ENCODE measurements at regions not wholly inside any gene's neighbourhood (a gene's known extent, or its start where the extent isn't known, plus 50 kb on each side); places are given as distances from the start of the nearest gene placed in this dataset.

DNA sequence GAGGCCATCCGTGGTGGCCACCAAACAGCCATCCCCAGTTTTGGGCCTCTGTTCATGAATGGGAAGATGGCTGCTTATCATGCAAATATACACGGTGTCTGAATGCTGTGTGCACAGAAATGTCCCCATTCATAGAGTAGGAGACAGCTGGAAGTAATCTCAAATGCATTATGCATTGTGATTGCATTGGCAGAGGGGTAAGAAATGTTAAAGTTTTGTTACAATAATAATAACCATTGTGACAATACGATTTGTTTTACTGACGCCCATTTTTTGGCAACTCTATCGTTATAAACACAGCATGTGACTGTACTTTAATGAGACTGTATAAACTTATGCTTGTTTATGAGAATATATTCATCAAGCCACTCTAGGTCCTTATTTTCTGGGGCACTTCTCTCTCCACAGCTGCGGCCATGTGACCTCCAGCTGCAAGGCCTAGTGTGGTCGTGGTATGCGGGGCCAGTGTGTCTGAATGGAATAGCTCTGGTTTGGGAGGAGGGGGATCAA is 474.3 kb downstream of the VRK1 start:
- no peak overlapping the region for H2AK5ac ChIP-seq (ENCODE audit: low read depth, low read length)
- H2BK20ac ChIP-seq (ENCODE audit: low read depth, low read length): no peak overlapping the region
- no peak for ATAC-seq (ENCODE audit: low read depth)
- in situ Hi-C loops (cut with MboI; ENCODE audit: low sequenced_read_pairs) (no loop called here), intact Hi-C loops (cut with micrococcal nuclease) (no loop called here), dilution Hi-C loops (cut with HindIII; ENCODE audit: low sequenced_read_pairs, unreplicated experiment) (no loop called here)
- no peak overlapping the region for H3K4me3 ChIP-seq (ENCODE audit: insufficient read depth, low read depth, low read length)
- H2BK15ac ChIP-seq (ENCODE audit: low read depth, low read length): no peak overlapping the region
- no peak overlapping the region for H2BK120ac ChIP-seq (ENCODE audit: low read depth, low read length)
- H3K9me3 ChIP-seq (ENCODE audit: control insufficient read depth, insufficient read depth, low read length): peaks cover 28% of the 10 kb centered on the region
- no peak for DNase-seq
- no peaks in the 10 kb centered on the region for H3K27me3 ChIP-seq (ENCODE audit: control insufficient read depth, insufficient read depth, low read length)
- no peak overlapping the region for H3K23ac ChIP-seq (ENCODE audit: low read depth, low read length)
- H3K4ac ChIP-seq (ENCODE audit: low read depth, low read length): no peak overlapping the region
- no peak overlapping the region for H2AK9ac ChIP-seq (replicated peaks; ENCODE audit: low read depth, low read length, poor library complexity)
- no peaks in the 10 kb centered on the region for H3K9me1 ChIP-seq (ENCODE audit: insufficient read depth, low read length)
- ChIA-PET CTCF (no interaction called here), POLR2A (ENCODE audit: unreplicated experiment) (no interaction called here)
- no peak overlapping the region for H4K8ac ChIP-seq (ENCODE audit: low read depth in 2 of 2, low read length in 2 of 2)
- no peak overlapping the region for H2AFZ ChIP-seq (replicated peaks; ENCODE audit: low read length, poor library complexity)
- no peak overlapping the region for H3K56ac ChIP-seq (ENCODE audit: extremely low read depth, insufficient read depth, low read length)
- H3K36me3 ChIP-seq (ENCODE audit: control insufficient read depth, insufficient read depth, low read length): no peaks in the 10 kb centered on the region
- no peak overlapping the region for H4K5ac ChIP-seq (ENCODE audit: low read depth, low read length)
- H2BK5ac ChIP-seq (ENCODE audit: low read depth, low read length, poor library complexity, severe bottlenecking): no peak overlapping the region
- BruUV-seq (replicated peaks): no TSS peak
- no peak overlapping the region for H3K27ac ChIP-seq (ENCODE audit: insufficient read depth, low read length)
- H3K4me2 ChIP-seq (ENCODE audit: low read depth, low read length): no peak overlapping the region
- H3K79me1 ChIP-seq (ENCODE audit: low read depth in 1 of 2, low read length in 2 of 2): no peaks in the 10 kb centered on the region
- H4K20me1 ChIP-seq (ENCODE audit: insufficient read depth, low read length): no peaks in the 10 kb centered on the region
- H3K9ac ChIP-seq (ENCODE audit: low read depth, low read length): no peak overlapping the region
- no CpG with 5 or more reads among the region's 8 CpGs for WGBS, 2 experiments (ENCODE audit: extremely low coverage in 2 of 2, insufficient read length in 1 of 2)
- TF ChIP-seq, protein P1, sequence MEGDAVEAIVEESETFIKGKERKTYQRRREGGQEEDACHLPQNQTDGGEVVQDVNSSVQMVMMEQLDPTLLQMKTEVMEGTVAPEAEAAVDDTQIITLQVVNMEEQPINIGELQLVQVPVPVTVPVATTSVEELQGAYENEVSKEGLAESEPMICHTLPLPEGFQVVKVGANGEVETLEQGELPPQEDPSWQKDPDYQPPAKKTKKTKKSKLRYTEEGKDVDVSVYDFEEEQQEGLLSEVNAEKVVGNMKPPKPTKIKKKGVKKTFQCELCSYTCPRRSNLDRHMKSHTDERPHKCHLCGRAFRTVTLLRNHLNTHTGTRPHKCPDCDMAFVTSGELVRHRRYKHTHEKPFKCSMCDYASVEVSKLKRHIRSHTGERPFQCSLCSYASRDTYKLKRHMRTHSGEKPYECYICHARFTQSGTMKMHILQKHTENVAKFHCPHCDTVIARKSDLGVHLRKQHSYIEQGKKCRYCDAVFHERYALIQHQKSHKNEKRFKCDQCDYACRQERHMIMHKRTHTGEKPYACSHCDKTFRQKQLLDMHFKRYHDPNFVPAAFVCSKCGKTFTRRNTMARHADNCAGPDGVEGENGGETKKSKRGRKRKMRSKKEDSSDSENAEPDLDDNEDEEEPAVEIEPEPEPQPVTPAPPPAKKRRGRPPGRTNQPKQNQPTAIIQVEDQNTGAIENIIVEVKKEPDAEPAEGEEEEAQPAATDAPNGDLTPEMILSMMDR (conservative IDR thresholded peaks at IDR 0.05; ENCODE audit: low read depth, low read length): no peak
- TF ChIP-seq BHLHE40 (IDR thresholded peaks at IDR 0.05; ENCODE audit: low read depth, low read length) (no peak), MAFK (IDR thresholded peaks at IDR 0.05; ENCODE audit: low read depth, low read length) (no peak), RAD21 (IDR thresholded peaks at IDR 0.05; ENCODE audit: low read length) (no peak), CEBPB (IDR thresholded peaks at IDR 0.05; ENCODE audit: low read depth, low read length) (no peak)
- H3K14ac ChIP-seq (replicated peaks; ENCODE audit: low read depth, low read length): no peak overlapping the region
- no peaks in the 10 kb centered on the region for H3K4me1 ChIP-seq (ENCODE audit: control insufficient read depth, insufficient read depth, low read length)
- H3K18ac ChIP-seq (ENCODE audit: low read depth, low read length): no peak overlapping the region
- H4K91ac ChIP-seq (ENCODE audit: insufficient read depth, low read depth, low read length): no peak overlapping the region

Data from IMR-90 (cell line).